Spleen (tissue), 11 donors: ENCODE measurements at regions not wholly inside any gene's neighbourhood (a gene's known extent, or its start where the extent isn't known, plus 50 kb on each side); places are given as distances from the start of the nearest gene placed in this dataset.

Source experiments
- DNase-seq: peaks from one replicate; pipeline ENCODE4 v3.0.0-alpha.2; 2020
- H3K27ac ChIP-seq, 8 donors: fragments of 200-600 bp; sonication (generic) in 7 of 8; 1 replicate in 4 of 8; 2 replicates in 4 of 8; pipeline versions ENCODE4 v1.5.0 to v1.8.0; 2016 to 2021; ENCODE audit warnings: inconsistent platforms in 4 of 8, mild to moderate bottlenecking in 4 of 8, moderate library complexity in 1 of 8
- H3K27me3 ChIP-seq, 7 donors: fragments of 200-600 bp; sonication (generic) in 6 of 7; replicated peaks in 1 of 7; 1 replicate in 4 of 7; 2 replicates in 3 of 7; pipeline versions ENCODE4 v1.5.0 to v1.8.0; 2016 to 2021; ENCODE audit warnings: inconsistent platforms in 3 of 7, mild to moderate bottlenecking in 1 of 7
- H3K36me3 ChIP-seq, 6 donors: fragments of 200-600 bp; sonication (generic) in 5 of 6; 1 replicate in 4 of 6; 2 replicates in 2 of 6; pipeline versions ENCODE4 v1.5.0 to v1.8.0; 2016 to 2021; ENCODE audit warnings: inconsistent platforms in 2 of 6
- H3K4me1 ChIP-seq, 6 donors: fragments of 200-600 bp; sonication (generic) in 5 of 6; 1 replicate in 3 of 6; 2 replicates in 3 of 6; pipeline versions ENCODE4 v1.5.0 to v1.8.0; 2016 to 2021; ENCODE audit warnings: inconsistent platforms in 3 of 6
- H3K4me3 ChIP-seq, 8 donors: fragments of 200-600 bp; sonication (generic) in 7 of 8; 1 replicate in 4 of 8; 2 replicates in 4 of 8; pipeline versions ENCODE4 v1.5.0 to v1.8.0; 2016 to 2021; ENCODE audit warnings: inconsistent platforms in 4 of 8, mild to moderate bottlenecking in 4 of 8, moderate library complexity in 2 of 8
- H3K9me3 ChIP-seq, 8 donors: fragments of 200-600 bp; sonication (generic) in 7 of 8; 1 replicate in 4 of 8; 2 replicates in 4 of 8; pipeline versions ENCODE4 v1.5.0 to v1.8.0; 2016 to 2021; ENCODE audit warnings: inconsistent platforms in 4 of 8
- CTCF ChIP-seq, 11 experiments: fragments of 200-600 bp in 7 of 11; fragments of 450-650 bp in 4 of 11; sonication (generic) in 4 of 11; IDR thresholded peaks in 8 of 11; conservative IDR thresholded peaks in 3 of 11; 1 replicate in 7 of 11; 2 replicates in 4 of 11; pipeline versions ENCODE4 v1.4.0 to v1.8.0; 2016 to 2021; ENCODE audit warnings: antibody characterized with exemption in 11 of 11, inconsistent platforms in 4 of 11, mild to moderate bottlenecking in 1 of 11
- POLR2A ChIP-seq, 3 donors: fragments of 450-650 bp; IDR thresholded peaks; one replicate each; pipeline ENCODE4 v1.5.1; 2017; ENCODE audit warnings: antibody characterized with exemption in 3 of 3, mild to moderate bottlenecking in 1 of 3
- POLR2AphosphoS5 ChIP-seq, 3 donors: sonication (generic); formaldehyde crosslinking; IDR thresholded peaks; one replicate each; pipeline ENCODE4 v1.5.1; 2017; ENCODE audit warnings: antibody characterized with exemption in 3 of 3
- WGBS, 5 donors: extraction: QIAGEN DNeasy Blood & Tissue Kit in 3 of 5; methylation state at CpG; one replicate each; pipeline versions ENCODE4 v1.1.5 to v1.1.7; 2013 to 2018; 5-methylcytosine and 5-hydroxymethylcytosine counted together
- intact Hi-C: fragments of 100-400 bp; cut with DNase I; formaldehyde crosslinking; loops from one replicate; pipeline ENCODE4 v1.15.0; 2023; ENCODE audit warnings: low total_unique reads
- donor health status: healthy with polysubstance abuse.
- donor health status: DM: no; HTN: no; CAD: no; lungs with moderate emphysema.
- donor health status: DM: no; HTN: no; CAD: no.
- donor health status: Bipolar disorder and iron deficiency.
- donor health status: healthy.
- donor health status: DM: no; HTN: no; CAD: no.
- donor health status: DM: yes; HTN: yes; CAD: no.

- Histone ChIP-seq H3K4me3 (no peak overlapping the region), H3K27me3 (peaks cover 0 to 47% (median 7%) of the 10 kb centered on the region in 7 donors), H3K36me3 (no peaks in the 10 kb centered on the region), H3K4me1 (no peaks in the 10 kb centered on the region), H3K9me3 (no peaks in the 10 kb centered on the region), H3K27ac (no peak overlapping the region)
- DNase-seq = no peak
- 32 to 44% (median 41%) methylated on average over 6 of the region's 6 CpGs for WGBS, 5 donors
- intact Hi-C loops = no loop called here
- TF ChIP-seq POLR2A (IDR thresholded peaks at IDR 0.05) (no peak), POLR2AphosphoS5 (IDR thresholded peaks at IDR 0.05) (no peak), CTCF (IDR thresholded peaks at IDR 0.05 in 8 of 11, conservative IDR thresholded peaks at IDR 0.05 in 3 of 11) (no peak)
These were observed 175.7 kb downstream of the RGS9 start for GRCh38 chr17:65312718-65313377.

- DNase-seq = no peak
- Histone ChIP-seq H3K9me3 (no peaks in the 10 kb centered on the region), H3K27me3 (peaks cover 0 to 47% (median 7%) of the 10 kb centered on the region in 7 donors), H3K27ac (no peak overlapping the region), H3K4me1 (no peaks in the 10 kb centered on the region), H3K4me3 (no peak overlapping the region), H3K36me3 (no peaks in the 10 kb centered on the region)
- TF ChIP-seq POLR2AphosphoS5 (IDR thresholded peaks at IDR 0.05) (no peak), CTCF (IDR thresholded peaks at IDR 0.05 in 8 of 11, conservative IDR thresholded peaks at IDR 0.05 in 3 of 11) (no peak), POLR2A (IDR thresholded peaks at IDR 0.05) (no peak)
- WGBS, 5 donors = 76 to 88% (median 86%) methylated on average over 5 of the region's 5 CpGs
- intact Hi-C loops = no loop called here
These were observed 174.1 kb downstream of the RGS9 start for GRCh38 chr17:65311261-65311660.

GRCh38 chr17:65307961-65308316, 170.8 kb downstream of the RGS9 start:
- Histone ChIP-seq H3K27me3 (peaks cover 0 to 32% (median 0%) of the 10 kb centered on the region in 7 donors), H3K36me3 (no peaks in the 10 kb centered on the region), H3K4me1 (no peaks in the 10 kb centered on the region), H3K9me3 (no peaks in the 10 kb centered on the region), H3K4me3 (no peak overlapping the region), H3K27ac (no peak overlapping the region)
- intact Hi-C loops = no loop called here
- 86 to 98% (median 91%) methylated on average over 3 of the region's 3 CpGs for WGBS, 5 donors
- no peak for DNase-seq
- no peak for TF ChIP-seq POLR2A (IDR thresholded peaks at IDR 0.05)
- TF ChIP-seq POLR2AphosphoS5 (IDR thresholded peaks at IDR 0.05) = no peak
- TF ChIP-seq CTCF (IDR thresholded peaks at IDR 0.05 in 8 of 11, conservative IDR thresholded peaks at IDR 0.05 in 3 of 11) = no peak

GRCh38 chr17:65307081-65307960, 170.2 kb downstream of the RGS9 start:
- H3K27ac ChIP-seq = no peak overlapping the region
- DNase-seq = no peak
- peaks cover 0 to 26% (median 0%) of the 10 kb centered on the region in 7 donors for H3K27me3 ChIP-seq
- no peaks in the 10 kb centered on the region for H3K9me3 ChIP-seq
- TF ChIP-seq CTCF (IDR thresholded peaks at IDR 0.05 in 8 of 11, conservative IDR thresholded peaks at IDR 0.05 in 3 of 11) (no peak), POLR2AphosphoS5 (IDR thresholded peaks at IDR 0.05) (no peak), POLR2A (IDR thresholded peaks at IDR 0.05) (no peak)
- intact Hi-C loops = no loop called here
- 65 to 76% (median 72%) methylated on average over 9 of the region's 9 CpGs for WGBS, 5 donors
- H3K4me1 ChIP-seq = no peaks in the 10 kb centered on the region
- H3K4me3 ChIP-seq = no peak overlapping the region
- H3K36me3 ChIP-seq = no peaks in the 10 kb centered on the region
